Neutrophil (primary cell): ENCODE measurements at regions not wholly inside any gene's neighbourhood (a gene's known extent, or its start where the extent isn't known, plus 50 kb on each side); places are given as distances from the start of the nearest gene placed in this dataset.

Source experiments
- H3K27ac ChIP-seq: fragments of 200-600 bp; sonication (generic); 2 replicates; pipeline ENCODE4 v1.5.1; 2016; ENCODE audit warnings: mild to moderate bottlenecking, moderate library complexity
- H3K27me3 ChIP-seq: fragments of 200-600 bp; sonication (generic); 2 replicates; pipeline ENCODE4 v1.6.0; 2016; ENCODE audit warnings: mild to moderate bottlenecking
- H3K36me3 ChIP-seq: fragments of 200-600 bp; sonication (generic); 2 replicates; pipeline ENCODE4 v1.5.1; 2017
- H3K4me1 ChIP-seq, 2 experiments: fragments of 200-600 bp in 1 of 2; sonication (generic) in 1 of 2; 1 replicate in 1 of 2; 2 replicates in 1 of 2; pipeline versions ENCODE4 v1.5.1 to v1.6.1; 2013 to 2016; ENCODE audit warnings: low read depth in 1 of 2, low read length in 1 of 2, mild to moderate bottlenecking in 1 of 2, moderate library complexity in 1 of 2; ENCODE audit not compliant: control insufficient read depth in 1 of 2, insufficient read depth in 1 of 2
- H3K4me3 ChIP-seq, 2 experiments: fragments of 200-600 bp in 1 of 2; sonication (generic) in 1 of 2; 1 replicate in 1 of 2; 2 replicates in 1 of 2; pipeline ENCODE4 v1.5.1; 2013 to 2016; ENCODE audit warnings: low read depth in 1 of 2, low read length in 1 of 2, mild to moderate bottlenecking in 1 of 2, moderate library complexity in 1 of 2
- H3K9me3 ChIP-seq: fragments of 200-600 bp; sonication (generic); 2 replicates; pipeline ENCODE4 v1.5.1; 2016
- CTCF ChIP-seq: fragments of 200-600 bp; sonication (generic); IDR thresholded peaks from 2 replicates; pipeline ENCODE4 v1.5.1; 2016; ENCODE audit warnings: antibody characterized with exemption

GRCh38 chr11:128195057-128195751 lies 392.2 kb downstream of the ETS1 start:
- Histone ChIP-seq H3K4me3 (no peak overlapping the region), H3K9me3 (no peaks in the 10 kb centered on the region), H3K36me3 (no peaks in the 10 kb centered on the region), H3K4me1 (peaks cover 14 to 20% of the 10 kb centered on the region in 2 experiments), H3K27me3 (no peaks in the 10 kb centered on the region), H3K27ac (no peak overlapping the region)
- TF ChIP-seq CTCF, result no peak

- Histone ChIP-seq H3K4me3 (no peak overlapping the region), H3K27ac (no peak overlapping the region), H3K27me3 (no peaks in the 10 kb centered on the region), H3K36me3 (no peaks in the 10 kb centered on the region), H3K9me3 (no peaks in the 10 kb centered on the region), H3K4me1 (peaks cover 14 to 20% of the 10 kb centered on the region in 2 experiments)
- TF ChIP-seq CTCF, result no peak
These were observed 393.1 kb downstream of the ETS1 start for GRCh38 chr11:128194216-128194615.

- Histone ChIP-seq H3K36me3 (no peaks in the 10 kb centered on the region), H3K27me3 (no peaks in the 10 kb centered on the region), H3K27ac (no peak overlapping the region), H3K4me3 (no peak overlapping the region), H3K4me1 (peaks cover 14 to 20% of the 10 kb centered on the region in 2 experiments), H3K9me3 (no peaks in the 10 kb centered on the region)
- no peak for TF ChIP-seq CTCF
These were observed 393.7 kb downstream of the ETS1 start for GRCh38 chr11:128193615-128194014.

GRCh38 chr11:128190312-128190711 lies 397.0 kb downstream of the ETS1 start:
- H3K36me3 ChIP-seq, result no peaks in the 10 kb centered on the region
- no peaks in the 10 kb centered on the region for H3K27me3 ChIP-seq
- TF ChIP-seq CTCF, result no peak
- no peak overlapping the region for H3K4me3 ChIP-seq
- peaks cover 13 to 19% of the 10 kb centered on the region in 2 experiments for H3K4me1 ChIP-seq
- H3K9me3 ChIP-seq, result no peaks in the 10 kb centered on the region
- H3K27ac ChIP-seq, result no peak overlapping the region

- H3K4me3 ChIP-seq, result no peak overlapping the region
These were observed 397.5 kb downstream of the ETS1 start for GRCh38 chr11:128189823-128190222.

More at GRCh38 chr11:128189823-128190222, 397.5 kb downstream of the ETS1 start:
- peaks cover 8 to 14% of the 10 kb centered on the region in 2 experiments for H3K4me1 ChIP-seq
- no peaks in the 10 kb centered on the region for H3K9me3 ChIP-seq
- no peaks in the 10 kb centered on the region for H3K36me3 ChIP-seq
- TF ChIP-seq CTCF, result no peak
- H3K27me3 ChIP-seq, result no peaks in the 10 kb centered on the region
- H3K27ac ChIP-seq, result no peak overlapping the region
